ENCODE measurements at regions not wholly inside any gene's neighbourhood (a gene's known extent, or its start where the extent isn't known, plus 50 kb on each side); places are given as distances from the start of the nearest gene placed in this dataset.
"Not testable (repeated sequence)": the region's sequence is repeated elsewhere in the genome, so short reads cannot be mapped to it uniquely, and the experiment has no call there.

GRCh38 chr2:12569929-12570328 is 146.8 kb upstream of the TRIB2 start:
- not testable (repeated sequence) for H3K27me3 ChIP-seq (ENCODE audit: control insufficient read depth in 3 of 3, insufficient read depth in 3 of 3, low read length in 3 of 3); H3K4me3 ChIP-seq (ENCODE audit: low read length in 3 of 3)

GRCh38 chr2:12577091-12577490 is 139.6 kb upstream of the TRIB2 start:
- Histone ChIP-seq H3K4me1 (ENCODE audit: control insufficient read depth in 3 of 3, insufficient read depth in 3 of 3, low read length in 3 of 3) (no peaks in the 10 kb centered on the region), H3K4me3 (ENCODE audit: low read length in 3 of 3) (no peak overlapping the region), H3K27me3 (ENCODE audit: control insufficient read depth in 3 of 3, insufficient read depth in 3 of 3, low read length in 3 of 3) (no peaks in the 10 kb centered on the region), H3K36me3 (ENCODE audit: control insufficient read depth in 3 of 3, insufficient read depth in 3 of 3, low read length in 3 of 3) (no peaks in the 10 kb centered on the region), H3K9ac (ENCODE audit: low read depth in 1 of 3, low read length in 3 of 3) (no peak overlapping the region), H3K27ac (ENCODE audit: low read depth, low read length) (no peak overlapping the region), H3K9me3 (ENCODE audit: control insufficient read depth in 3 of 3, low read length in 3 of 3) (no peaks in the 10 kb centered on the region)

More at GRCh38 chr2:12569929-12570328, 146.8 kb upstream of the TRIB2 start:
- H3K27ac ChIP-seq (ENCODE audit: low read depth, low read length); H3K9me3 ChIP-seq (ENCODE audit: control insufficient read depth in 3 of 3, low read length in 3 of 3); H3K9ac ChIP-seq (ENCODE audit: low read depth in 1 of 3, low read length in 3 of 3); H3K4me1 ChIP-seq (ENCODE audit: control insufficient read depth in 3 of 3, insufficient read depth in 3 of 3, low read length in 3 of 3); H3K36me3 ChIP-seq (ENCODE audit: control insufficient read depth in 3 of 3, insufficient read depth in 3 of 3, low read length in 3 of 3): not testable (repeated sequence)

- no peaks in the 10 kb centered on the region for H3K9me3 ChIP-seq (ENCODE audit: control insufficient read depth in 3 of 3, low read length in 3 of 3)
- H3K4me1 ChIP-seq (ENCODE audit: control insufficient read depth in 3 of 3, insufficient read depth in 3 of 3, low read length in 3 of 3), result no peaks in the 10 kb centered on the region
- H3K9ac ChIP-seq (ENCODE audit: low read depth in 1 of 3, low read length in 3 of 3), result no peak overlapping the region
- H3K27me3 ChIP-seq (ENCODE audit: control insufficient read depth in 3 of 3, insufficient read depth in 3 of 3, low read length in 3 of 3), result no peaks in the 10 kb centered on the region
- no peak overlapping the region for H3K27ac ChIP-seq (ENCODE audit: low read depth, low read length)
- no peaks in the 10 kb centered on the region for H3K36me3 ChIP-seq (ENCODE audit: control insufficient read depth in 3 of 3, insufficient read depth in 3 of 3, low read length in 3 of 3)
- H3K4me3 ChIP-seq (ENCODE audit: low read length in 3 of 3), result no peak overlapping the region
Observed at GRCh38 chr2:12577567-12578253, 139.0 kb upstream of the TRIB2 start.

GRCh38 chr2:12579018-12579417 is 137.7 kb upstream of the TRIB2 start:
- Histone ChIP-seq H3K36me3 (ENCODE audit: control insufficient read depth in 3 of 3, insufficient read depth in 3 of 3, low read length in 3 of 3) (no peaks in the 10 kb centered on the region), H3K9me3 (ENCODE audit: control insufficient read depth in 3 of 3, low read length in 3 of 3) (no peaks in the 10 kb centered on the region), H3K4me1 (ENCODE audit: control insufficient read depth in 3 of 3, insufficient read depth in 3 of 3, low read length in 3 of 3) (no peaks in the 10 kb centered on the region), H3K27me3 (ENCODE audit: control insufficient read depth in 3 of 3, insufficient read depth in 3 of 3, low read length in 3 of 3) (no peaks in the 10 kb centered on the region), H3K9ac (ENCODE audit: low read depth in 1 of 3, low read length in 3 of 3) (no peak overlapping the region), H3K4me3 (ENCODE audit: low read length in 3 of 3) (no peak overlapping the region), H3K27ac (ENCODE audit: low read depth, low read length) (no peak overlapping the region)

GRCh38 chr2:12584338-12584737 is 132.4 kb upstream of the TRIB2 start:
- Histone ChIP-seq H3K4me1 (ENCODE audit: control insufficient read depth in 3 of 3, insufficient read depth in 3 of 3, low read length in 3 of 3) (peaks cover 0 to 3% (median 0%) of the 10 kb centered on the region in 3 donors), H3K27ac (ENCODE audit: low read depth, low read length) (no peak overlapping the region), H3K27me3 (ENCODE audit: control insufficient read depth in 3 of 3, insufficient read depth in 3 of 3, low read length in 3 of 3) (no peaks in the 10 kb centered on the region), H3K36me3 (ENCODE audit: control insufficient read depth in 3 of 3, insufficient read depth in 3 of 3, low read length in 3 of 3) (no peaks in the 10 kb centered on the region), H3K9me3 (ENCODE audit: control insufficient read depth in 3 of 3, low read length in 3 of 3) (no peaks in the 10 kb centered on the region), H3K9ac (ENCODE audit: low read depth in 1 of 3, low read length in 3 of 3) (no peak overlapping the region), H3K4me3 (ENCODE audit: low read length in 3 of 3) (no peak overlapping the region)

GRCh38 chr2:12585784-12586183 is 131.0 kb upstream of the TRIB2 start:
- H3K27me3 ChIP-seq (ENCODE audit: control insufficient read depth in 3 of 3, insufficient read depth in 3 of 3, low read length in 3 of 3), result no peaks in the 10 kb centered on the region
- peaks cover 0 to 3% (median 0%) of the 10 kb centered on the region in 3 donors for H3K4me1 ChIP-seq (ENCODE audit: control insufficient read depth in 3 of 3, insufficient read depth in 3 of 3, low read length in 3 of 3)
- H3K9ac ChIP-seq (ENCODE audit: low read depth in 1 of 3, low read length in 3 of 3), result no peak overlapping the region
- H3K27ac ChIP-seq (ENCODE audit: low read depth, low read length), result no peak overlapping the region
- H3K36me3 ChIP-seq (ENCODE audit: control insufficient read depth in 3 of 3, insufficient read depth in 3 of 3, low read length in 3 of 3), result no peaks in the 10 kb centered on the region
- H3K9me3 ChIP-seq (ENCODE audit: control insufficient read depth in 3 of 3, low read length in 3 of 3), result no peaks in the 10 kb centered on the region
- no peak overlapping the region for H3K4me3 ChIP-seq (ENCODE audit: low read length in 3 of 3)

GRCh38 chr2:12587228-12587627 is 129.5 kb upstream of the TRIB2 start:
- H3K9ac ChIP-seq (ENCODE audit: low read depth in 1 of 3, low read length in 3 of 3), result no peak overlapping the region
- no peak overlapping the region for H3K4me3 ChIP-seq (ENCODE audit: low read length in 3 of 3)
- no peak overlapping the region for H3K27ac ChIP-seq (ENCODE audit: low read depth, low read length)
- no peaks in the 10 kb centered on the region for H3K9me3 ChIP-seq (ENCODE audit: control insufficient read depth in 3 of 3, low read length in 3 of 3)
- peaks cover 0 to 3% (median 0%) of the 10 kb centered on the region in 3 donors for H3K4me1 ChIP-seq (ENCODE audit: control insufficient read depth in 3 of 3, insufficient read depth in 3 of 3, low read length in 3 of 3)
- H3K27me3 ChIP-seq (ENCODE audit: control insufficient read depth in 3 of 3, insufficient read depth in 3 of 3, low read length in 3 of 3), result no peaks in the 10 kb centered on the region
- H3K36me3 ChIP-seq (ENCODE audit: control insufficient read depth in 3 of 3, insufficient read depth in 3 of 3, low read length in 3 of 3), result no peaks in the 10 kb centered on the region

GRCh38 chr2:12587729-12588522 is 128.8 kb upstream of the TRIB2 start:
- Histone ChIP-seq H3K4me1 (ENCODE audit: control insufficient read depth in 3 of 3, insufficient read depth in 3 of 3, low read length in 3 of 3) (peaks cover 0 to 3% (median 0%) of the 10 kb centered on the region in 3 donors), H3K9me3 (ENCODE audit: control insufficient read depth in 3 of 3, low read length in 3 of 3) (no peaks in the 10 kb centered on the region), H3K4me3 (ENCODE audit: low read length in 3 of 3) (no peak overlapping the region), H3K27ac (ENCODE audit: low read depth, low read length) (no peak overlapping the region), H3K27me3 (ENCODE audit: control insufficient read depth in 3 of 3, insufficient read depth in 3 of 3, low read length in 3 of 3) (no peaks in the 10 kb centered on the region), H3K9ac (ENCODE audit: low read depth in 1 of 3, low read length in 3 of 3) (no peak overlapping the region), H3K36me3 (ENCODE audit: control insufficient read depth in 3 of 3, insufficient read depth in 3 of 3, low read length in 3 of 3) (no peaks in the 10 kb centered on the region)

GRCh38 chr2:12588986-12589385 is 127.8 kb upstream of the TRIB2 start:
- Histone ChIP-seq H3K9ac (ENCODE audit: low read depth in 1 of 3, low read length in 3 of 3) (no peak overlapping the region), H3K9me3 (ENCODE audit: control insufficient read depth in 3 of 3, low read length in 3 of 3) (no peaks in the 10 kb centered on the region), H3K36me3 (ENCODE audit: control insufficient read depth in 3 of 3, insufficient read depth in 3 of 3, low read length in 3 of 3) (no peaks in the 10 kb centered on the region), H3K27me3 (ENCODE audit: control insufficient read depth in 3 of 3, insufficient read depth in 3 of 3, low read length in 3 of 3) (no peaks in the 10 kb centered on the region), H3K4me3 (ENCODE audit: low read length in 3 of 3) (no peak overlapping the region), H3K27ac (ENCODE audit: low read depth, low read length) (no peak overlapping the region), H3K4me1 (ENCODE audit: control insufficient read depth in 3 of 3, insufficient read depth in 3 of 3, low read length in 3 of 3) (peaks cover 0 to 3% (median 0%) of the 10 kb centered on the region in 3 donors)

GRCh38 chr2:12589802-12590320 is 126.9 kb upstream of the TRIB2 start:
- H3K27me3 ChIP-seq (ENCODE audit: control insufficient read depth in 3 of 3, insufficient read depth in 3 of 3, low read length in 3 of 3), result no peaks in the 10 kb centered on the region
- no peaks in the 10 kb centered on the region for H3K9me3 ChIP-seq (ENCODE audit: control insufficient read depth in 3 of 3, low read length in 3 of 3)
- H3K9ac ChIP-seq (ENCODE audit: low read depth in 1 of 3, low read length in 3 of 3), result no peak overlapping the region
- H3K4me3 ChIP-seq (ENCODE audit: low read length in 3 of 3), result no peak overlapping the region
- peaks cover 0 to 3% (median 0%) of the 10 kb centered on the region in 3 donors for H3K4me1 ChIP-seq (ENCODE audit: control insufficient read depth in 3 of 3, insufficient read depth in 3 of 3, low read length in 3 of 3)
- no peaks in the 10 kb centered on the region for H3K36me3 ChIP-seq (ENCODE audit: control insufficient read depth in 3 of 3, insufficient read depth in 3 of 3, low read length in 3 of 3)
- no peak overlapping the region for H3K27ac ChIP-seq (ENCODE audit: low read depth, low read length)

Data from skeletal muscle tissue (tissue), 3 donors.